ENCODE measurements at regions not wholly inside any gene's neighbourhood (a gene's known extent, or its start where the extent isn't known, plus 50 kb on each side); places are given as distances from the start of the nearest gene placed in this dataset.

- no peak overlapping the region for H2BK5ac ChIP-seq (ENCODE audit: low read depth, low read length, poor library complexity, severe bottlenecking)
- H3K9ac ChIP-seq (ENCODE audit: low read length), result no peak overlapping the region
- H3K23ac ChIP-seq (ENCODE audit: low read length in 2 of 2), result no peak overlapping the region
- H3K27ac ChIP-seq (ENCODE audit: low read length, poor library complexity, severe bottlenecking), result no peak overlapping the region
- no peak overlapping the region for H2BK120ac ChIP-seq (ENCODE audit: low read depth, low read length)
- H2AK5ac ChIP-seq (ENCODE audit: low read length, severe bottlenecking), result no peak overlapping the region
- H3K27me3 ChIP-seq (ENCODE audit: control insufficient read depth in 1 of 2, insufficient read depth in 1 of 2, low read length in 2 of 2), result peaks cover 11 to 14% of the 10 kb centered on the region in 2 experiments
- no peak overlapping the region for H3K4ac ChIP-seq (ENCODE audit: low read depth in 1 of 2, low read length in 2 of 2)
- no peak for DNase-seq
- H3K36me3 ChIP-seq (ENCODE audit: control insufficient read depth in 1 of 2, insufficient read depth in 2 of 2, low read depth in 1 of 2, low read length in 2 of 2), result no peaks in the 10 kb centered on the region
- H4K8ac ChIP-seq (ENCODE audit: low read length), result no peak overlapping the region
- H3K14ac ChIP-seq (ENCODE audit: low read length in 2 of 2), result no peak overlapping the region
- no peaks in the 10 kb centered on the region for H3K79me1 ChIP-seq (replicated peaks; ENCODE audit: low read length, poor library complexity, severe bottlenecking)
- H2BK12ac ChIP-seq (ENCODE audit: low read length in 2 of 2), result no peak overlapping the region
- H3K4me2 ChIP-seq (ENCODE audit: low read length, poor library complexity, severe bottlenecking), result no peak overlapping the region
- no peak overlapping the region for H4K91ac ChIP-seq (ENCODE audit: low read length)
- H3K18ac ChIP-seq (ENCODE audit: low read depth in 1 of 2, low read length in 2 of 2), result no peak overlapping the region
- WGBS, result 41% methylated on average over 1 of the region's 1 CpG
- H3K4me1 ChIP-seq (ENCODE audit: control insufficient read depth, insufficient read depth, low read depth, low read length), result no peaks in the 10 kb centered on the region
- no peak overlapping the region for H2BK15ac ChIP-seq (ENCODE audit: low read depth, poor library complexity, severe bottlenecking)
- no peak overlapping the region for H2AFZ ChIP-seq (ENCODE audit: low read depth, low read length)
- peaks cover 7% of the 10 kb centered on the region for H3K9me3 ChIP-seq (ENCODE audit: control insufficient read depth, low read length)
- H3K4me3 ChIP-seq (ENCODE audit: insufficient read depth in 1 of 2, low read depth in 1 of 2, low read length in 2 of 2), result no peak overlapping the region
Observed at GRCh38 chr7:127530148-127530547, 55.2 kb downstream of the GCC1 start.

DNA sequence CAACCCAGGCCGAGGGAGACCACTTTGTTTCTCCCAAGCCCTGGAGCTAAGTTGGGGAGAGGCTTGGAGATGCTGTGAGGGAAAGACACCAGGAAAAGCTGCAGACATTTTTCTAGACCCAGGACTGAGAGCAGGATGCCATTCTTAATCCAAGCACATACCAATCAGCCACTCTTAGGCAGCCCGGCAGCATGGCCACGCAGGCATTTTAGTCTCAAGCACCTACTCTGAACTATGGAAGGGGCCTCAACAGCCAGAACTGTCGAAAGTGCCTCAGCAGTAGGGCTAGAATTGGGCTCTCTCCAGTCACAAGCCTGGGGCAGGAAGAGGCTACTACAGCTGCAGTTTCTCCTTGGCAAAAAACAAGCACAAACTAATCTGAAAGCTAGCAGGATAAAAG is 57.8 kb downstream of the GCC1 start:
- Histone ChIP-seq H4K8ac (ENCODE audit: low read length) (no peak overlapping the region), H3K23ac (ENCODE audit: low read length in 2 of 2) (no peak overlapping the region)

DNA sequence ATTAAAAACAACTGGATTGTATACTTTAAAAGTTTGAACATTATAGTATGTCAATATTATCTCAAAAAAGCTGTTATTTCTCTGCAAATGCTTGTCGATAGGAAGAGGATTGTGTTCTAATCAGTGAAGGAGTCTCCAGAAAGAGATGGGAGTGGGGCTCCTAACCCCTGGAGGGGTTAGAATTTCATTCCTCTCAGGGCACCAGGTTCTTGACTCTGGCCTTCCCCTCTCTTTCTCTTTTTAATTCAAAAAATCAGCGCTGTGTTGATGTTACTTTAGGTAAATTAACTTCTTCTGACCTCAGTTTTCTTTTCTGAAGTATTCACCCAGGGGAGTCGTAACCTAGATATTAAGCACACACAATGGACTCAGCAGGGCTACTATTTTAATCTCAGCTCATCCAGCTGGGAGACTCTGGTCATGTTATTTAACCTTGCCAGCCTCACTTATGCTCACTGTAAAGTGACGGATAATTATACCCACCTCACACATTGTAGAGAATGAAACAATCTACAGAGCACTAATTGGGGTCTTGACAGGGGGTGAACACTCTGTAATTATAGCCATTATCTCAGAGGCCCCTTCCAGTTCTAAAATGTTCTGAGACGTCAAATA is 59.4 kb downstream of the GCC1 start:
- H3K23ac ChIP-seq (ENCODE audit: low read length in 2 of 2), result no peak overlapping the region
- H3K4me1 ChIP-seq (ENCODE audit: control insufficient read depth, insufficient read depth, low read depth, low read length), result no peaks in the 10 kb centered on the region
- H3K4ac ChIP-seq (ENCODE audit: low read depth in 1 of 2, low read length in 2 of 2), result no peak overlapping the region
- peaks cover 7% of the 10 kb centered on the region for H3K9me3 ChIP-seq (ENCODE audit: control insufficient read depth, low read length)
- no peak overlapping the region for H2BK120ac ChIP-seq (ENCODE audit: low read depth, low read length)
- no peak overlapping the region for H4K91ac ChIP-seq (ENCODE audit: low read length)
- H2BK5ac ChIP-seq (ENCODE audit: low read depth, low read length, poor library complexity, severe bottlenecking), result no peak overlapping the region
- H2BK12ac ChIP-seq (ENCODE audit: low read length in 2 of 2), result no peak overlapping the region
- no peaks in the 10 kb centered on the region for H3K27me3 ChIP-seq (ENCODE audit: control insufficient read depth in 1 of 2, insufficient read depth in 1 of 2, low read length in 2 of 2)
- no peak overlapping the region for H4K8ac ChIP-seq (ENCODE audit: low read length)
- H3K4me3 ChIP-seq (ENCODE audit: insufficient read depth in 1 of 2, low read depth in 1 of 2, low read length in 2 of 2), result no peak overlapping the region
- H2AK5ac ChIP-seq (ENCODE audit: low read length, severe bottlenecking), result no peak overlapping the region
- 35% methylated on average over 3 of the region's 5 CpGs for WGBS
- no peak overlapping the region for H3K9ac ChIP-seq (ENCODE audit: low read length)
- no peak overlapping the region for H2AFZ ChIP-seq (ENCODE audit: low read depth, low read length)
- H3K18ac ChIP-seq (ENCODE audit: low read depth in 1 of 2, low read length in 2 of 2), result no peak overlapping the region
- DNase-seq, result no peak
- H3K27ac ChIP-seq (ENCODE audit: low read length, poor library complexity, severe bottlenecking), result no peak overlapping the region
- H3K36me3 ChIP-seq (ENCODE audit: control insufficient read depth in 1 of 2, insufficient read depth in 2 of 2, low read depth in 1 of 2, low read length in 2 of 2), result no peaks in the 10 kb centered on the region
- H3K4me2 ChIP-seq (ENCODE audit: low read length, poor library complexity, severe bottlenecking), result no peak overlapping the region
- H3K14ac ChIP-seq (ENCODE audit: low read length in 2 of 2), result no peak overlapping the region
- H2BK15ac ChIP-seq (ENCODE audit: low read depth, poor library complexity, severe bottlenecking), result no peak overlapping the region
- H3K79me1 ChIP-seq (replicated peaks; ENCODE audit: low read length, poor library complexity, severe bottlenecking), result no peaks in the 10 kb centered on the region

More for the DNA sequence above, 57.8 kb downstream of the GCC1 start:
- Histone ChIP-seq H3K27me3 (ENCODE audit: control insufficient read depth in 1 of 2, insufficient read depth in 1 of 2, low read length in 2 of 2) (no peaks in the 10 kb centered on the region), H3K18ac (ENCODE audit: low read depth in 1 of 2, low read length in 2 of 2) (no peak overlapping the region), H4K91ac (ENCODE audit: low read length) (no peak overlapping the region), H3K14ac (ENCODE audit: low read length in 2 of 2) (no peak overlapping the region), H2BK15ac (ENCODE audit: low read depth, poor library complexity, severe bottlenecking) (no peak overlapping the region), H3K4ac (ENCODE audit: low read depth in 1 of 2, low read length in 2 of 2) (no peak overlapping the region), H2AFZ (ENCODE audit: low read depth, low read length) (no peak overlapping the region), H3K9ac (ENCODE audit: low read length) (no peak overlapping the region), H2BK120ac (ENCODE audit: low read depth, low read length) (no peak overlapping the region), H3K4me3 (ENCODE audit: insufficient read depth in 1 of 2, low read depth in 1 of 2, low read length in 2 of 2) (no peak overlapping the region), H2AK5ac (ENCODE audit: low read length, severe bottlenecking) (no peak overlapping the region), H2BK12ac (ENCODE audit: low read length in 2 of 2) (no peak overlapping the region), H3K4me1 (ENCODE audit: control insufficient read depth, insufficient read depth, low read depth, low read length) (no peaks in the 10 kb centered on the region), H3K9me3 (ENCODE audit: control insufficient read depth, low read length) (peaks cover 7% of the 10 kb centered on the region), H3K4me2 (ENCODE audit: low read length, poor library complexity, severe bottlenecking) (no peak overlapping the region), H3K27ac (ENCODE audit: low read length, poor library complexity, severe bottlenecking) (no peak overlapping the region), H3K79me1 (replicated peaks; ENCODE audit: low read length, poor library complexity, severe bottlenecking) (no peaks in the 10 kb centered on the region), H3K36me3 (ENCODE audit: control insufficient read depth in 1 of 2, insufficient read depth in 2 of 2, low read depth in 1 of 2, low read length in 2 of 2) (no peaks in the 10 kb centered on the region), H2BK5ac (ENCODE audit: low read depth, low read length, poor library complexity, severe bottlenecking) (no peak overlapping the region)
- DNase-seq, result no peak
- 80% methylated on average over 3 of the region's 4 CpGs for WGBS

- H2BK15ac ChIP-seq (ENCODE audit: low read depth, poor library complexity, severe bottlenecking), result no peak overlapping the region
- no peak overlapping the region for H3K4me2 ChIP-seq (ENCODE audit: low read length, poor library complexity, severe bottlenecking)
- no peaks in the 10 kb centered on the region for H3K4me1 ChIP-seq (ENCODE audit: control insufficient read depth, insufficient read depth, low read depth, low read length)
- H3K4me3 ChIP-seq (ENCODE audit: insufficient read depth in 1 of 2, low read depth in 1 of 2, low read length in 2 of 2), result no peak overlapping the region
- no peak overlapping the region for H2BK12ac ChIP-seq (ENCODE audit: low read length in 2 of 2)
- no peak overlapping the region for H3K27ac ChIP-seq (ENCODE audit: low read length, poor library complexity, severe bottlenecking)
- H3K4ac ChIP-seq (ENCODE audit: low read depth in 1 of 2, low read length in 2 of 2), result no peak overlapping the region
- H3K9ac ChIP-seq (ENCODE audit: low read length), result no peak overlapping the region
- peak overlapping the region; percentile 14 for H2AFZ ChIP-seq (ENCODE audit: low read depth, low read length)
- no peak overlapping the region for H2BK5ac ChIP-seq (ENCODE audit: low read depth, low read length, poor library complexity, severe bottlenecking)
- no peak overlapping the region for H3K23ac ChIP-seq (ENCODE audit: low read length in 2 of 2)
- H2BK120ac ChIP-seq (ENCODE audit: low read depth, low read length), result no peak overlapping the region
- H3K18ac ChIP-seq (ENCODE audit: low read depth in 1 of 2, low read length in 2 of 2), result no peak overlapping the region
- H3K79me1 ChIP-seq (replicated peaks; ENCODE audit: low read length, poor library complexity, severe bottlenecking), result no peaks in the 10 kb centered on the region
- no peak overlapping the region for H4K8ac ChIP-seq (ENCODE audit: low read length)
- no peaks in the 10 kb centered on the region for H3K36me3 ChIP-seq (ENCODE audit: control insufficient read depth in 1 of 2, insufficient read depth in 2 of 2, low read depth in 1 of 2, low read length in 2 of 2)
- whole genome bisulfite sequencing, result 72% methylated on average over 2 of the region's 2 CpGs
- no peak overlapping the region for H3K14ac ChIP-seq (ENCODE audit: low read length in 2 of 2)
- no peak overlapping the region for H2AK5ac ChIP-seq (ENCODE audit: low read length, severe bottlenecking)
- no peaks in the 10 kb centered on the region for H3K9me3 ChIP-seq (ENCODE audit: control insufficient read depth, low read length)
- no peak overlapping the region for H4K91ac ChIP-seq (ENCODE audit: low read length)
- DNase-seq, result no peak
- H3K27me3 ChIP-seq (ENCODE audit: control insufficient read depth in 1 of 2, insufficient read depth in 1 of 2, low read length in 2 of 2), result peaks cover 0 to 23% of the 10 kb centered on the region in 2 experiments
Observed at GRCh38 chr7:127516320-127516719, 69.1 kb downstream of the GCC1 start.
